HL-60 (cell line): ENCODE measurements at regions not wholly inside any gene's neighbourhood (a gene's known extent, or its start where the extent isn't known, plus 50 kb on each side); places are given as distances from the start of the nearest gene placed in this dataset.
"Not testable (repeated sequence)": the region's sequence is repeated elsewhere in the genome, so short reads cannot be mapped to it uniquely, and the experiment has no call there.

Source experiments
- DNase-seq, 2 experiments: peaks; one replicate each; pipeline ENCODE4 v3.0.0-alpha.2; 2010 to 2020; ENCODE audit warnings: low read depth in 1 of 2, low spot score in 1 of 2
- H3K27ac ChIP-seq: fragments of 250-450 bp; sonication (Bioruptor Pico); replicated peaks from 2 replicates; pipeline ENCODE4 v1.5.1; 2020; ENCODE audit warnings: mild to moderate bottlenecking, moderate library complexity
- H3K27me3 ChIP-seq: fragments of 250-450 bp; sonication (Bioruptor Pico); 2 replicates; pipeline ENCODE4 v1.5.1; 2021; ENCODE audit warnings: mild to moderate bottlenecking, moderate library complexity; ENCODE audit not compliant: insufficient read depth, poor library complexity, severe bottlenecking
- H3K4me3 ChIP-seq: replicated peaks from 2 replicates; pipeline ENCODE4 v1.5.1; 2011; ENCODE audit warnings: mild to moderate bottlenecking, control low read depth, low read length; ENCODE audit not compliant: insufficient read depth
- CTCF ChIP-seq: IDR thresholded peaks from one replicate; pipeline ENCODE4 v1.5.1; 2011; ENCODE audit warnings: low read length, control low read depth, inconsistent platforms; ENCODE audit not compliant: insufficient read depth
- GABPA ChIP-seq: IDR thresholded peaks from 2 replicates; pipeline ENCODE4 v1.6.1; 2012; ENCODE audit warnings: low read depth
- POLR2AphosphoS5 ChIP-seq: IDR thresholded peaks from 2 replicates; pipeline ENCODE4 v1.6.1; 2012; ENCODE audit warnings: low read depth
- REST ChIP-seq: IDR thresholded peaks from 2 replicates; pipeline ENCODE4 v1.6.1; 2012; ENCODE audit warnings: low read depth; ENCODE audit not compliant: insufficient replicate concordance
- SPI1 ChIP-seq: IDR thresholded peaks from 2 replicates; pipeline ENCODE4 v1.6.1; 2012; ENCODE audit warnings: low read depth, mild to moderate bottlenecking, borderline replicate concordance

- H3K4me3 ChIP-seq: no peak overlapping the region
- TF ChIP-seq REST (no peak), POLR2AphosphoS5 (no peak), SPI1 (no peak), CTCF (no peak), GABPA (no peak)
- DNase-seq: no peak
- no peaks in the 10 kb centered on the region for H3K27me3 ChIP-seq
- H3K27ac ChIP-seq: no peak overlapping the region
Observed at GRCh38 chr3:74217467-74217866, 397.0 kb downstream of the CNTN3 start.

GRCh38 chr3:74214286-74214685, 400.2 kb downstream of the CNTN3 start:
- Histone ChIP-seq H3K4me3 (no peak overlapping the region), H3K27ac (no peak overlapping the region), H3K27me3 (no peaks in the 10 kb centered on the region)
- no peak for TF ChIP-seq CTCF
- no peak for DNase-seq

GRCh38 chr3:74210739-74211138, 403.7 kb downstream of the CNTN3 start:
- TF ChIP-seq CTCF: no peak
- TF ChIP-seq SPI1: no peak
- H3K4me3 ChIP-seq: no peak overlapping the region
- H3K27me3 ChIP-seq: no peaks in the 10 kb centered on the region
- no peak overlapping the region for H3K27ac ChIP-seq
- no peak for DNase-seq

- TF ChIP-seq SPI1 (no peak), POLR2AphosphoS5 (no peak), CTCF (no peak)
- Histone ChIP-seq H3K4me3 (no peak overlapping the region), H3K27me3 (no peaks in the 10 kb centered on the region), H3K27ac (no peak overlapping the region)
- no peak for DNase-seq
Observed at GRCh38 chr3:74200952-74201351, 413.5 kb downstream of the CNTN3 start.

- not testable (repeated sequence) for H3K27ac ChIP-seq, H3K4me3 ChIP-seq, DNase-seq, H3K27me3 ChIP-seq
Observed at GRCh38 chr3:74178664-74179063, 435.8 kb downstream of the CNTN3 start.
